ENCODE measurements at regions not wholly inside any gene's neighbourhood (a gene's known extent, or its start where the extent isn't known, plus 50 kb on each side); places are given as distances from the start of the nearest gene placed in this dataset.

DNA sequence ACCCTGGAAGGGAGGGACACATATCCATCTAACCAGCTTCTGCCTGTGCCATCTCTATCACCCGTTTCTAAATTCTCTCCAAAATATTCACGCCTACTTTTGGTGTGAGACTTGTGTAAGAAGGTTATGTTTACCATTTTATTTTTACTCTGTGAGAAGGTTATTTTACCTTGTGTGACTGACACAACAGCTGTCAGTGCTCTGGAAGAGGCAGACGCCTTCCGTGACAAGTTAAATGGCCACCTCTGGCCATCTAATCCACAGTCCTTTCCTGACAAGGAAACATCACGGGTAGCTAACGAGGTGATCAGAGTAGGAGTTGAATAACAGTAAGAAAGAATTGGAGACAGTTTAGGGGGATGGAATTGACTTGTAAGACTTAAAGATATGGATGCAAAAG, 443.8 kb upstream of the PIK3R1 start:
- H3K27ac ChIP-seq (ENCODE audit: low read depth in 1 of 2, low read length in 2 of 2) = no peak overlapping the region
- no peak overlapping the region for H3K4me3 ChIP-seq (ENCODE audit: low read depth in 1 of 3, low read length in 3 of 3)
- H3K9me3 ChIP-seq (ENCODE audit: control insufficient read depth in 4 of 4, low read length in 3 of 4) = no peaks in the 10 kb centered on the region
- peaks cover 1 to 14% (median 9%) of the 10 kb centered on the region in 4 donors for H3K4me1 ChIP-seq (ENCODE audit: control insufficient read depth in 4 of 4, insufficient read depth in 4 of 4, low read length in 3 of 4)
- H3K36me3 ChIP-seq (ENCODE audit: control insufficient read depth in 4 of 4, insufficient read depth in 3 of 4, low read depth in 1 of 4, low read length in 3 of 4) = no peaks in the 10 kb centered on the region
- no peaks in the 10 kb centered on the region for H3K27me3 ChIP-seq (ENCODE audit: control insufficient read depth in 4 of 4, insufficient read depth in 4 of 4, low read length in 3 of 4)
- no peak overlapping the region for H3K9ac ChIP-seq (ENCODE audit: low read depth in 1 of 2, low read length in 2 of 2)
- TF ChIP-seq, protein P1, sequence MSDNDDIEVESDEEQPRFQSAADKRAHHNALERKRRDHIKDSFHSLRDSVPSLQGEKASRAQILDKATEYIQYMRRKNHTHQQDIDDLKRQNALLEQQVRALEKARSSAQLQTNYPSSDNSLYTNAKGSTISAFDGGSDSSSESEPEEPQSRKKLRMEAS (IDR thresholded peaks at IDR 0.05) = no peak
- TF ChIP-seq, protein P2, sequence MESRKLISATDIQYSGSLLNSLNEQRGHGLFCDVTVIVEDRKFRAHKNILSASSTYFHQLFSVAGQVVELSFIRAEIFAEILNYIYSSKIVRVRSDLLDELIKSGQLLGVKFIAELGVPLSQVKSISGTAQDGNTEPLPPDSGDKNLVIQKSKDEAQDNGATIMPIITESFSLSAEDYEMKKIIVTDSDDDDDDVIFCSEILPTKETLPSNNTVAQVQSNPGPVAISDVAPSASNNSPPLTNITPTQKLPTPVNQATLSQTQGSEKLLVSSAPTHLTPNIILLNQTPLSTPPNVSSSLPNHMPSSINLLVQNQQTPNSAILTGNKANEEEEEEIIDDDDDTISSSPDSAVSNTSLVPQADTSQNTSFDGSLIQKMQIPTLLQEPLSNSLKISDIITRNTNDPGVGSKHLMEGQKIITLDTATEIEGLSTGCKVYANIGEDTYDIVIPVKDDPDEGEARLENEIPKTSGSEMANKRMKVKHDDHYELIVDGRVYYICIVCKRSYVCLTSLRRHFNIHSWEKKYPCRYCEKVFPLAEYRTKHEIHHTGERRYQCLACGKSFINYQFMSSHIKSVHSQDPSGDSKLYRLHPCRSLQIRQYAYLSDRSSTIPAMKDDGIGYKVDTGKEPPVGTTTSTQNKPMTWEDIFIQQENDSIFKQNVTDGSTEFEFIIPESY (IDR thresholded peaks at IDR 0.05) = no peak
- no peak for TF ChIP-seq EGR1 (IDR thresholded peaks at IDR 0.05; ENCODE audit: low read depth in 2 of 2)
- TF ChIP-seq TAF1 (conservative IDR thresholded peaks at IDR 0.05) = no peak
- no peak for TF ChIP-seq YY1 (IDR thresholded peaks at IDR 0.05)
- no peak for TF ChIP-seq SP1 (IDR thresholded peaks at IDR 0.05)
- TF ChIP-seq HNF4A (conservative IDR thresholded peaks at IDR 0.05) = no peak
- TF ChIP-seq, protein P3, sequence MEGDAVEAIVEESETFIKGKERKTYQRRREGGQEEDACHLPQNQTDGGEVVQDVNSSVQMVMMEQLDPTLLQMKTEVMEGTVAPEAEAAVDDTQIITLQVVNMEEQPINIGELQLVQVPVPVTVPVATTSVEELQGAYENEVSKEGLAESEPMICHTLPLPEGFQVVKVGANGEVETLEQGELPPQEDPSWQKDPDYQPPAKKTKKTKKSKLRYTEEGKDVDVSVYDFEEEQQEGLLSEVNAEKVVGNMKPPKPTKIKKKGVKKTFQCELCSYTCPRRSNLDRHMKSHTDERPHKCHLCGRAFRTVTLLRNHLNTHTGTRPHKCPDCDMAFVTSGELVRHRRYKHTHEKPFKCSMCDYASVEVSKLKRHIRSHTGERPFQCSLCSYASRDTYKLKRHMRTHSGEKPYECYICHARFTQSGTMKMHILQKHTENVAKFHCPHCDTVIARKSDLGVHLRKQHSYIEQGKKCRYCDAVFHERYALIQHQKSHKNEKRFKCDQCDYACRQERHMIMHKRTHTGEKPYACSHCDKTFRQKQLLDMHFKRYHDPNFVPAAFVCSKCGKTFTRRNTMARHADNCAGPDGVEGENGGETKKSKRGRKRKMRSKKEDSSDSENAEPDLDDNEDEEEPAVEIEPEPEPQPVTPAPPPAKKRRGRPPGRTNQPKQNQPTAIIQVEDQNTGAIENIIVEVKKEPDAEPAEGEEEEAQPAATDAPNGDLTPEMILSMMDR (IDR thresholded peaks at IDR 0.05; ENCODE audit: low read depth, low read length, missing input control) = no peak
- no peak for TF ChIP-seq FOXA1 (IDR thresholded peaks at IDR 0.05)
- TF ChIP-seq, protein P4, sequence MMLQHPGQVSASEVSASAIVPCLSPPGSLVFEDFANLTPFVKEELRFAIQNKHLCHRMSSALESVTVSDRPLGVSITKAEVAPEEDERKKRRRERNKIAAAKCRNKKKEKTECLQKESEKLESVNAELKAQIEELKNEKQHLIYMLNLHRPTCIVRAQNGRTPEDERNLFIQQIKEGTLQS (IDR thresholded peaks at IDR 0.05) = no peak
- TF ChIP-seq, protein P5, sequence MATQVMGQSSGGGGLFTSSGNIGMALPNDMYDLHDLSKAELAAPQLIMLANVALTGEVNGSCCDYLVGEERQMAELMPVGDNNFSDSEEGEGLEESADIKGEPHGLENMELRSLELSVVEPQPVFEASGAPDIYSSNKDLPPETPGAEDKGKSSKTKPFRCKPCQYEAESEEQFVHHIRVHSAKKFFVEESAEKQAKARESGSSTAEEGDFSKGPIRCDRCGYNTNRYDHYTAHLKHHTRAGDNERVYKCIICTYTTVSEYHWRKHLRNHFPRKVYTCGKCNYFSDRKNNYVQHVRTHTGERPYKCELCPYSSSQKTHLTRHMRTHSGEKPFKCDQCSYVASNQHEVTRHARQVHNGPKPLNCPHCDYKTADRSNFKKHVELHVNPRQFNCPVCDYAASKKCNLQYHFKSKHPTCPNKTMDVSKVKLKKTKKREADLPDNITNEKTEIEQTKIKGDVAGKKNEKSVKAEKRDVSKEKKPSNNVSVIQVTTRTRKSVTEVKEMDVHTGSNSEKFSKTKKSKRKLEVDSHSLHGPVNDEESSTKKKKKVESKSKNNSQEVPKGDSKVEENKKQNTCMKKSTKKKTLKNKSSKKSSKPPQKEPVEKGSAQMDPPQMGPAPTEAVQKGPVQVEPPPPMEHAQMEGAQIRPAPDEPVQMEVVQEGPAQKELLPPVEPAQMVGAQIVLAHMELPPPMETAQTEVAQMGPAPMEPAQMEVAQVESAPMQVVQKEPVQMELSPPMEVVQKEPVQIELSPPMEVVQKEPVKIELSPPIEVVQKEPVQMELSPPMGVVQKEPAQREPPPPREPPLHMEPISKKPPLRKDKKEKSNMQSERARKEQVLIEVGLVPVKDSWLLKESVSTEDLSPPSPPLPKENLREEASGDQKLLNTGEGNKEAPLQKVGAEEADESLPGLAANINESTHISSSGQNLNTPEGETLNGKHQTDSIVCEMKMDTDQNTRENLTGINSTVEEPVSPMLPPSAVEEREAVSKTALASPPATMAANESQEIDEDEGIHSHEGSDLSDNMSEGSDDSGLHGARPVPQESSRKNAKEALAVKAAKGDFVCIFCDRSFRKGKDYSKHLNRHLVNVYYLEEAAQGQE (IDR thresholded peaks at IDR 0.05) = no peak
- 94% methylated on average over 6 of the region's 6 CpGs for WGBS
- DNase-seq (ENCODE audit: low spot score) = no peak

DNA sequence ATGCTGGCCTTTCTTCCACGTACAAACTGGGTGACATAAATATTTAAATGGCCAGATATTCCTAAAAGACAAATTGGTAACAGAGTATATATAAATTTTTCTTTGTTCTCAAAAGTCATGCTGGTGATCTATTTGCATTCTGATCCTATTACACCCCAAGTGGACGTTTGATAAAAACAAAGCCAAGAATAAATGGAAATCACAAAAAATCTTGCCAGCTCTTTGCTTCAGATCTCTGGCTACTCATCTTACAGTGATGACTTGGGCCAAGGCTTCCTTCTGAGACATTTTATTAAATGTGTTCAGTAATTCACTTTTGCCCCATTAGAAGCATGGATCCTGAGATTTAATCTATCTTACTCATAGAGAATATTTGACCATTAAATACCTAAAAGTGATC, 444.3 kb upstream of the PIK3R1 start:
- Histone ChIP-seq H3K27me3 (ENCODE audit: control insufficient read depth in 4 of 4, insufficient read depth in 4 of 4, low read length in 3 of 4) (no peaks in the 10 kb centered on the region), H3K27ac (ENCODE audit: low read depth in 1 of 2, low read length in 2 of 2) (no peak overlapping the region)
- 53% methylated on average over 2 of the region's 2 CpGs for WGBS

More for the DNA sequence above, 444.3 kb upstream of the PIK3R1 start:
- Histone ChIP-seq H3K4me1 (ENCODE audit: control insufficient read depth in 4 of 4, insufficient read depth in 4 of 4, low read length in 3 of 4) (peaks cover 1 to 14% (median 9%) of the 10 kb centered on the region in 4 donors), H3K9ac (ENCODE audit: low read depth in 1 of 2, low read length in 2 of 2) (no peak overlapping the region), H3K9me3 (ENCODE audit: control insufficient read depth in 4 of 4, low read length in 3 of 4) (no peaks in the 10 kb centered on the region), H3K4me3 (ENCODE audit: low read depth in 1 of 3, low read length in 3 of 3) (no peak overlapping the region), H3K36me3 (ENCODE audit: control insufficient read depth in 4 of 4, insufficient read depth in 3 of 4, low read depth in 1 of 4, low read length in 3 of 4) (no peaks in the 10 kb centered on the region)
- TF ChIP-seq NR2F2 (IDR thresholded peaks at IDR 0.05) (no peak), FOXA1 (IDR thresholded peaks at IDR 0.05) (no peak), GABPA (IDR thresholded peaks at IDR 0.05 in 1 of 2, conservative IDR thresholded peaks at IDR 0.05 in 1 of 2) (no peak), SP1 (IDR thresholded peaks at IDR 0.05) (no peak), RAD21 (IDR thresholded peaks at IDR 0.05) (no peak), EGR1 (IDR thresholded peaks at IDR 0.05; ENCODE audit: low read depth in 2 of 2) (no peak), JUND (IDR thresholded peaks at IDR 0.05) (no peak), RXRA (IDR thresholded peaks at IDR 0.05) (no peak)
- TF ChIP-seq, protein P1 (IDR thresholded peaks at IDR 0.05) = no peak
- TF ChIP-seq, protein P3 (IDR thresholded peaks at IDR 0.05; ENCODE audit: low read depth, low read length, missing input control) = no peak
- TF ChIP-seq, protein P5 (IDR thresholded peaks at IDR 0.05) = no peak
- no peak for DNase-seq (ENCODE audit: low spot score)

Data from liver (tissue), 8 donors.